Coronary artery (tissue), 2 donors: ENCODE measurements at regions not wholly inside any gene's neighbourhood (a gene's known extent, or its start where the extent isn't known, plus 50 kb on each side); places are given as distances from the start of the nearest gene placed in this dataset.

Experiments
- DNase-seq: peaks from one replicate; pipeline ENCODE4 v3.0.0-alpha.2; 2017; ENCODE audit warnings: low spot score
- H3K27ac ChIP-seq, 2 donors: fragments of 200-600 bp; sonication (generic); one replicate each; pipeline ENCODE4 v1.5.1; 2016 to 2019
- H3K4me3 ChIP-seq: fragments of 200-600 bp; sonication (generic); 2 replicates; pipeline ENCODE4 v1.5.1; 2016; ENCODE audit warnings: mild to moderate bottlenecking, moderate library complexity
- CTCF ChIP-seq: fragments of 200-600 bp; sonication (generic); IDR thresholded peaks from one replicate; pipeline ENCODE4 v1.5.1; 2019; ENCODE audit warnings: antibody characterized with exemption

GRCh38 chr9:71620746-71621145, 147.6 kb downstream of the CEMIP2 start:
- DNase-seq: no peak
- TF ChIP-seq CTCF: no peak
- Histone ChIP-seq H3K27ac (no peak overlapping the region), H3K4me3 (no peak overlapping the region)

DNA sequence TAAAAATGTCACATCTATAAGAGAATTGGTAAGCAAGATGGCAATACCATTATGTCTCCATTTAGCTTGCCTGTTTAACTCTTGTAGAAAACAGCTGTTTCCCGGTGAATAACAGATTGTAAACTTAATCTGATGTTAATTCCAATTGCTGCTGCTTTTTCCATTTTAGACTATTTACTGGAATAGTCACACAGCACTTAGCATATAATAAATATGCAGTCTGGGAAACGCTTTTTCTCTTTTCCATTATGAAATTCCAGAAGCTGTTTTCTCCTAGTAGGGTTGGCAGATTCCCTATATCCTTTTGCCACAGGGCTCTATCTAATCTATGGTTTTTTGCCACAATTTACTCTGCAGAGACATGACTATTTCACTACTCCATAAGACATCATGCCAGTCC, 148.0 kb downstream of the CEMIP2 start:
- TF ChIP-seq CTCF: no peak
- DNase-seq: no peak
- Histone ChIP-seq H3K4me3 (no peak overlapping the region), H3K27ac (no peak overlapping the region)

DNA sequence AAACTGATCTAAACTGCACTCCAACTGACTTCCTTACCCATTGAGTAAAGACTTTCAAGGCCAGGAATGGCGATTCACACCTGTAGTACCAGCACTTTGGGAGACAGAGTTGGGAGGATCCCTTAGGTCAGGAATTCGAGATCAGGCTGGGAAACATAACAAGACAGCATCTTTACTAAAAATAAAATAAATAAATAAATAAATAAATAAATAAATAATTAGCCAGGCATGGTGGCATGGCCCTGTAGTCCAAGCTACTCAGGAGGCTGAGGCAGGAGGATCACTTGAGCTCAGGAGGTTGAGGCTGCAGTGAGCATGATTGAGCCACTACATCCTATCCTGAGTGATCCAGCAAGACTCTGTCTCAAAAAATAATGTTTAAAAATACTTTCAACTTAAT, 148.4 kb downstream of the CEMIP2 start:
- H3K27ac ChIP-seq: no peak overlapping the region
- no peak for DNase-seq
- no peak overlapping the region for H3K4me3 ChIP-seq
- no peak for TF ChIP-seq CTCF

DNA sequence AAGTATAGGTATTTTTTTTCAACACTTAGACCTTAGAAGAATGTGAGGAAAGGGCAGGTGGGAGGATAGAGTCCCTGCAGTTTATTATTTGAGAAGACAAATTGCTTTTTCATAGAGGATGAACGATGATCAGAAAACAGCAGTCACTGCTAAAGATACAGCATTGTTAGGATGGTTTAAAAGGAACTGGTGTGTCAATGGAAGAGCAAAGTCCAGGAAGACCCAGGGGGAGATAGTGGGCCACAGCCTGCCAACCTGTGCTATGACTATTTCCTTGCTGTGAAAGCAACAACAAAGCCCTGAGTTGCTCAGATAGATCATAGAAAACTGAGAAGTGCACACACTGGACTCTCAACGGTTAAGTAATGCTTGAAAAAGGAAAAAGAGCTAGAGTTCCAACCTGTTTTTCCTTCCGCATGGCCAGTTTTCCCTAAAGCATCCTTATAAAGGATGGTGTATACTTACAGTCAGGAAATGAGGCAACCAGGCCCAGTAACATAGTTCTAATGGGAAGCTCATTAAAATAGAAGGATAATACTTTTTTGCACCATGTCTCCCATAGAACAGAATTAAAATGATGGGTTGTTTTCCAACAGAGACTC, 153.8 kb downstream of the CEMIP2 start:
- Histone ChIP-seq H3K27ac (no peak overlapping the region), H3K4me3 (no peak overlapping the region)
- TF ChIP-seq CTCF: no peak
- no peak for DNase-seq

DNA sequence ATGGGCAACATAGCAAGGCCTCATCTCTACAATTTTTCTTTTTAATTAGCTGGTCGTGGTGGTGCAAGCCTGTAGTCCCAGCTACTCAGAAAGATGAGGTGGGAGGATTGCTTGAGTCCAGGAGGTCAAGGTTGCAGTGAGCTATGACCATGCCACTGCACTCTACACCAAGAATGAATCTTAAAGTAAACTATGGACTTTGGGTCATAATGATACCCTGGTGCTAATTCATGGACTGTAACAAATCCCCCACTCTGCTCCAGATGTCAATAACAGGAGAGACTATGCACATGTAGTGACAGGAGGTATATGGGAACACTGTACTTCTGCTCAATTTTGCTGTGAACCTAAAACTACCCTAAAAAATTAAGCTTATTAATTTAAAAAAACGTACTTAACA, 155.4 kb downstream of the CEMIP2 start:
- no peak overlapping the region for H3K4me3 ChIP-seq
- H3K27ac ChIP-seq: no peak overlapping the region

DNA sequence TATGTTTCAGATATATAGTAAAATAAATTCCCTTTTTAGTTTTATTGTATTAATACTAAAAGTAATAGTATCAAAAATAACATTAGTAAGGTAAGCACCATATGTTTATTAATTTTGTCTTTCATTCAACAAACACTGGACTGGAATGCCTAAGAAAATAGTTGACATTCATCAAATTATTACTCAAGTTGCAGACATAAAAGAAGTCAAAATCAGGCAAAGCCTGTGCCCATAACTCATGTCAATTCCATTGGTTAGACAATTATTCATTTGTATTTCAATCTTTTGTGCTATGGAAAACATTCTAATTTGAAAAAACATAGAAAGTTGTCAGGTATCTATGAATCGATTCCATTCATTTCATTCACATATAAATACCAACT, 158.9 kb downstream of the CEMIP2 start:
- no peak for DNase-seq
- H3K27ac ChIP-seq: no peak overlapping the region
- no peak overlapping the region for H3K4me3 ChIP-seq
- no peak for TF ChIP-seq CTCF

More for the DNA sequence above, 155.4 kb downstream of the CEMIP2 start:
- no peak for TF ChIP-seq CTCF
- no peak for DNase-seq

- Histone ChIP-seq H3K4me3 (no peak overlapping the region), H3K27ac (no peak overlapping the region)
- no peak for TF ChIP-seq CTCF
- no peak for DNase-seq
Measured at GRCh38 chr9:71608825-71609447, 159.4 kb downstream of the CEMIP2 start.
